ENCODE measurements at regions not wholly inside any gene's neighbourhood (a gene's known extent, or its start where the extent isn't known, plus 50 kb on each side); places are given as distances from the start of the nearest gene placed in this dataset.
A peak's percentile ranks its signal among the peaks of the same experiment; 100 is the strongest.

DNA sequence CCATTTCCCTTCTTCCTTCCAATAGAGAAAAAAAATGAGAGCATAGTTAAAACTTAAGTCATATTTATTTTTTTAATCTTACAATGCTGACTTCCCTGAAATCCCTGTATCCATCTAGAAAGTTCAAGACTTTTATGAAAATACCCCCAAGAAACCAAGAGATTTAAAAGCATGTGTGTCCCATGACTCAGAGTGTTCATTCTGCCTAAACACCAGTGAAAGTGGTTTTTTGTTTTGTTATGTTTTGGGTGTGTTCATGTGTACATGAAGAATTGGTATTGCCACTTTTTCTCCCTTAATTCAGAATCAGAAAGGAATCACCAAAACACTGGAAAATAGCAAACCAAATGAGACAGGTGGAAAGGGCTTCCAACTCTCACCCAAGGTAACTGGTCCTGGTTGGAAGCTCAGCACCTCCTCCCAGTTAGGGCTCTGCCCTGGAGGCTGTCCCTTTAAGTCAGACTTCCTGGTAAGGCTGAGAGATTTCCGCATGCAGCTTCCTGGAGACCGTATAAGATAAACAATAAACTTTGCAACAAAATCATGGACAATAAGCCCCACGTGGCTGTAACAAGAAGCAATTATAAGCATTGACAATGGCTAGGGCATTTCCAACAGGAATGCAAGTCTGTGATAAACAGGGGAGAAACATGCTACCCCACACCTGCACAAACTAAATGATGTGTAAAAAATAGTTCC, 121.9 kb upstream of the ARHGEF3 start:
- DNase-seq = no peak

DNA sequence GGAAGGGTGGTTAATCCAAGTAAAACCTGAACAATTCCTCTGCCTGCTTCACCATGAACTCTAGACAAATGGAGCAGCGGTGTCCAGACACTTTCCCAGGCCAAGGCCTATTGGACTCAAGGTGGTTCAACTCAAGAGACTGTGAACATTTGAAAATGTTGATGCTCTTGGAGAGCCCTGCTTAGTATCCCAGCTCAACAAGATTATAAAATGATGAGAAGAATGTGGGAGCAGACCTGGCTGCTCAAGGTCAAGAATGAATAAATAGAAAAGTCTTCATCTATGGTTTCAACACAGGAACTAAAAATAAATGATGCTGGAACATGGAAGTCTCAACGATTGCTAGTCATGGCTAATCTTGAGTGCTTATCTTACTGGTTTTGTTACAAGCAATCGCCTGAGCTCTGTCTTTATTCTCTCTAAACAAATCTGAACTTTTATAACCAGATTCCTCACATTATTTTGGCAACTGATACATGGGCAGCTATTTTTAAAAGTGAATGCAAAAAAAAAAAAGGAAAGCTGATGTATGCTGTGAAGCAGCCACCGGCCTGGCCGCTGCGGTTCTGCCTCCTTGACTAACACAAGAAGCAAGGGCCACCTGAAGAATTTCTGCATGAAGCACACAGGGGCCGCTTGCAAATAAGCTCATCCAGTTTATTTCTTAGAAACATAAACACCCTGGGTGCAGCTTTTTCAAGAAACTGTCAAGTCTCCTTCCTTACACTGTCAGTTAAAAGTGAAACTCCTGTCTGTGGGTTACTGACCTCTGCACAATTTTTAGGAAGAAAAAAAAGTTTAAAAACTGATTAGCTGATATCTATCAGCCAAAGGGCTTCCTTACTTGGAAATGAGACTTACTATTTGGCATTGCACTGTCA, 120.1 kb upstream of the ARHGEF3 start:
- no peak for DNase-seq

GRCh38 chr3:56919797-56920195, 118.0 kb upstream of the ARHGEF3 start:
- DNase-seq = no peak

GRCh38 chr3:56919137-56919796, 117.5 kb upstream of the ARHGEF3 start:
- DNase-seq = no peak

GRCh38 chr3:56918111-56918568, 116.4 kb upstream of the ARHGEF3 start:
- DNase-seq = no peak

DNA sequence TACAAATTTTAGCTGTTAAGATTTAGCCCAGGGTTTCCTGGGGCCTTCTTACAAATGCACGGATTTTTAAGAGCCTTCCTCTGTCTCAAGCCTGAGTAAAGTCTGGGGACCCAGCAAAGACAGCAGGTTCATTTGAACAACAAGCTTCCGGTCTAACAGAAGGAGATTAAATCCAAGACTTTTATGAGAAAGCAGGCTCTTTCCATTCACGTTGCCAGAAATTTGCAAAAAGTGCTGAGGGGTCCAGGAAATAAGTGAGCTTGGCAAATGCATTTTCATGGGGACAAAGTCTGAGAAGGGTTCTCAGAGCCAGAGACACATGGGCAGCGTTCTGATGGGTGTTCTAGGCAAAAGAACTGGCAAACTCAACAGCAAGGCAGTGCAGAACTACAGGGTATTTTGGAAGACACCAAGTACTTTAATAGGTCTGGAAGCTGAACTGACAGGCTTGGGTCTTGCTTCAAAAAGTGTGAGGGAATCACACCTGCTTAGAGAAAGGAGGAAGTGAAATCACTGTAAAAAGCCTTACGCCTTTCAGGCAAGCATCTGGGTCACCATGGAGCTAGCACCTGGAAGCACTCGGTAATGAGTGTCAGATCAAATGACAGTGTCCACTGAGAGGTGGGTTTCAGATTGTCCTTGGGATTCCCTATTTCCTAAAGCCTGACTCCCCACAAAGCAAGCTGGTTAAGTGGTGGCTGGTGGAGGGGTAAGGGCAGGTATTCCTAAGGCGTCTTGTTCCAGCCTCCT, 115.8 kb upstream of the ARHGEF3 start:
- no peak for DNase-seq

DNA sequence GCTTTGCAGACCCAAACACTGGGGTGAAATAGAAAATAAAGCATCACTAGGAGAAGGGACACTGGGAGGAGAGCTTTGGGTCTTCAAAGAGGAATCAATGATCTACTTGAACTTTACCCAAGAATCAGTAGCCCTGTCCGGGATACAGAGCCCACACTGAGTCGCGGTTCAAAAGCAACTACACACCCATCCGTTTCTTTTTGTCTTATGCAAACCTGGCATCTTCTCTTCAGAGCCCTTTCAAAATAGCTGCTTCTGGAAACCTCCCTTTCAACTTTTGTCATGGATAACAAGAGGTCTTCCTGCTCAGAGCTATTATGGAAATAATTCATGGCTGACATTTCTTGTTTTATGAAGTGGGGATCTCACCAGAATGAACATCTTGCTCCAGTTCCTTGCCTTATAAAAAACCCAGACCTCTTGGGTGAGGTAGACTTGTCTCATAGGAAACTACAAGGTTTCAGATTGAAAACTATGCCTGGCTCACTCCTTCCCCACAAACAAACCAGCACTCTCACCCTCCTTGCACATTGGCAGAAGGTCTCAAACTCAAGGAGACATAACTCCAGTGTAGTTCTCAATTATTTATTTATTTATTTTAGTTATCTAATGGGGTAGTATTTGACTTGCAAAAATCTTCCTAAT, 115.1 kb upstream of the ARHGEF3 start:
- no peak for DNase-seq

GRCh38 chr3:56915966-56916586, 114.3 kb upstream of the ARHGEF3 start:
- DNase-seq = peak; percentile 53

- no peak for DNase-seq
These were observed 112.9 kb upstream of the ARHGEF3 start for GRCh38 chr3:56914646-56915045.

DNA sequence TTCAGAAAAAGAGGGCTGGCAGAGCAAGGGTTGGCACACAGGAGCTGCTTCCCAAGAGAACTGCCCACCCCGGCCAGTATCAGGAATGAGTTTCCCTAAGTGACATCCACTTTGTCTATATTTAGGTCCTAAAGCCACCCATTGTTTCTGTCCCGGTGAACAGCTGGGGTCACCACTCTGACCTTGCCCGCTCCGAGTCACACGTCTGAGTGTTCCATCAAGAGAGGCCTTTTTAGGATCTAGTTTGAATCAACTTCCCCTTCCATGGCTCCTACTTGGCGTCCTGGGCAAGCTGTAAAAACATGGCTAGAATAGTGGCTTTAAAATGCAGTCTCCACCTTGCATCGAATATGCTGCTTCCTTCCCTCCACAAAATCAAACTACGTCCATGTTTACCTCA, 109.6 kb upstream of the ARHGEF3 start:
- DNase-seq = no peak

DNA sequence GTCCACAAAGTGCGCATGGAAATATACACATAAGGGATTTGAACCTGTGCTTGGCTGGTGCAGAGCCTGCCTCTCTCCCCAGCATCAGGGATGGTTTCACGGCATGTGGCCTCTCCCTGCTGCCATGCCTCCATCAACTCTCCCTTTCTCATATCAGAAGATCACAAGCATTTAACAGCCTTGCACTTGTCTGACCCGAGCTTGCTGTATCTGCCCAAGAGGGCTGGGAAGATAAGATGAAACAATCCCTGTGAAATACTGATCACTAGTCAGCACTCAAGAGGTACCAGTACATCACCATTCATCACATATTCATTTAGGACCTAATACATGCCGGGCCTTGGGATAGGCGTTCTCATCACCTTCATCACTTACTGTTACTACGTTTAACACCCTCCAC, 107.6 kb upstream of the ARHGEF3 start:
- DNase-seq = no peak

- no peak for DNase-seq
These were observed 106.3 kb upstream of the ARHGEF3 start for GRCh38 chr3:56908004-56908403.

DNA sequence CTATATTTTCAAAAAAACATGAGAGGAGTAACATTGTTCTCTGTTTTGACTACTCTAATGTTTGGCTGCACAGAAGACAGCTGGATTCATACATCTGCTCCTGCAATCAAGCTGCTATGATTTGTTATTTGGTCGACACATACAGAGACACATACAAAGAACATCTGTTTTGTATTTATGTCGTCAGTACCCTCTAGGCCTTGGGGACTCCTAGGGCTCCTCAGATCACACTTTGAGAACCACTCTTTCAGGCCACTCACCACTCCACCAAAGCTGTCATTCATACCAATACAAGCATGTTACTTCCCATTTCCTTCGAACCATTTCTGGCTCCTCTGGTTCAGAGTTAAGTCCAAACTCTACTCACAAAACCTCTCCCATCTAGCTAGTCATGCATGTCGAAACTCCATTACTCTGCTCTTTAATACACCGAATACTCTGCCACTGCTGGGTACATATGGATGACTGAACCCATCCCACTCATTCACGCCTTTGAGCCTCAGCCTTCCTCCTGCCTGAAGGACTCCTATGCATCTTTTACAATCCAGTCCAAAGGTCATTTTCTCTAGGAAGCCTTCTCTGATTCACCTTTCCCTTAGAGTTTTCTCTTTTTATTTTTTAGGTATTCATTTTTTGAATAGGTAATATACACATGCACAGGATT, 102.9 kb upstream of the ARHGEF3 start:
- DNase-seq = no peak

GRCh38 chr3:56903231-56903782, 101.6 kb upstream of the ARHGEF3 start:
- DNase-seq = no peak

DNA sequence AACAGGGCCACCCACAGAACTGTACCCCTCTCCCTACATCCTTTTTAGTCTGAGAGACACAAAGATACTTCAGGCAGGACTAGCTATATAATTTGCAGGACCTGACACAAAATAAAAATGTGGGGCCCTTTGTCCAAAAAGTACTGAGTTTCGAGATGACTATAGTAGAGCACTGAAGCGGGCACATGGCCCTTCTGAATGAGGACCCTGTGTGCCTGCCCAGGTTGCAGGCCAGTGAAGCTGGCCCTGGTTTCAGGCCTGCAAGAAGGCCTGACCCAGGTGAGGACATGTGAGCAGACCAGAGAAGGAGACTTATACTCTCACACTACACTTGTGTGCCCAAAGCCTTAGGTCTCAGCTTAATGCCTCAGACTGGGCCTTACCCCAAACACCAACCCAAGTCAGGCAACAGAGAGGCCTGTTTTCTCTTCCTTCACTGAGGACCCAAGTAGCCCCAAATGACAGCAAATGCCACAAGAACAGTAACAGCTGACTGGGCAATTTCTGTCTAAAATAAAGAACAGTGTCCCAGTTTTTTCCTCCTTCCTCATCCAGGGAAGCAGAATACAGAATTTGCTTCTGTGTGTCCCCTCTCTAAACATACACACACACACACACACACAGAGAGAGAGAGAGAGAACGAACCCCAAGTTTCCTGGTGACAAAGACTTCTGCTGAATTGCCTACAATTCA, 100.9 kb upstream of the ARHGEF3 start:
- no peak for DNase-seq

DNA sequence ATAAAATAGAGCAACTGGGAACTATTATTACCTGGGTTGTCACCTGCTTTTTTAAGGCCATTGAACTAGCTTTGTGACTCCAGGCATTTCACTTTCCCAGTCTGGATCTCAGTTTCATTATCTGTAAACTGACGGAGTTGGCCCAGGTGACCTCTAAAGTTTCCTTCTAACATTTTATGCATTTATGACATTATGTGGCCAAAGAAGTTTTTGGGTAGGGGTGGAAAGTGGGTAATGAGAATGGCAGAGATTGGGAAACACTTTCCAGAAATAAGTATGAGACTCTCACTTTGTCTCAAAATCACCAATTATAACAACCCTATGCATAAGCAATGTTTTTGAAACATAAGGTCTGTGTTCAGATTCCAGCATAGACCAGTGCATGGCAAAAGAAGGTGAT, 99.1 kb upstream of the ARHGEF3 start:
- no peak for DNase-seq

- no peak for DNase-seq
These were observed 98.1 kb upstream of the ARHGEF3 start for GRCh38 chr3:56899851-56900250.

DNA sequence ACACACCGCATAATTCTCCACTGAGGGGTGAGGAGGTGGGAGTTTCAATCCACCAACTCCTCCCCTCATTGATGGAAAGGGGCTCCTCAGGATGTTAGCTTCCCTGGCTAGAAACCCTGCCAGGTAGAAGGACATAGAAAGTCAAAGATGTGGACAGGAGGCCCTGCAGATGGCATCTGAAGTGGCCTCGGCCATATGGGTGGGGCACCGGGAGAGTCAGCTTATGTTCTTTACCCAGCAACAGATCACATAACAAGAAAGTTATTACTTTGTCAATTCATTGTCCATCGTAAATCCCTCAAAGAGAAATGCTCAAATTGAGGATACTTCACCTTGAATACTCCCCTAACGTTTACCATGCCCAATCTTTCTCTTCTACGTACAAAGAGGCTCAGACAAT, 97.3 kb upstream of the ARHGEF3 start:
- DNase-seq = no peak

- no peak for DNase-seq
These were observed 94.6 kb upstream of the ARHGEF3 start for GRCh38 chr3:56896357-56896756.

- no peak for DNase-seq
These were observed 93.2 kb upstream of the ARHGEF3 start for GRCh38 chr3:56894881-56895431.

Measured in activated CD4-positive, alpha-beta T cell treated with anti-CD3 and anti-CD28 coated beads for 1 hour (primary cell).